Fibroblast of lung (primary cell): ENCODE measurements at regions not wholly inside any gene's neighbourhood (a gene's known extent, or its start where the extent isn't known, plus 50 kb on each side); places are given as distances from the start of the nearest gene placed in this dataset.

ENCODE experiments used
- CTCF ChIP-seq, 2 donors: IDR thresholded peaks in 1 of 2; conservative IDR thresholded peaks in 1 of 2; 1 replicate in 1 of 2; 2 replicates in 1 of 2; pipeline ENCODE4 v1.5.1; 2011 to 2012; ENCODE audit warnings: low read length in 2 of 2, control low read depth in 1 of 2, inconsistent platforms in 1 of 2, low read depth in 1 of 2, mild to moderate bottlenecking in 1 of 2
- EZH2 ChIP-seq: IDR thresholded peaks from 2 replicates; pipeline ENCODE4 v1.5.1; 2012; ENCODE audit warnings: low read length, control low read depth, mild to moderate bottlenecking; ENCODE audit errors: missing control alignments

GRCh38 chr6:100944644-100945043, 63.5 kb upstream of the ASCC3 start:
- TF ChIP-seq CTCF (conservative IDR thresholded peaks at IDR 0.05 in 1 of 2, IDR thresholded peaks at IDR 0.05 in 1 of 2; ENCODE audit: low read depth in 1 of 2, low read length in 2 of 2) (no peak), EZH2 (no peak)
